ENCODE measurements at regions not wholly inside any gene's neighbourhood (a gene's known extent, or its start where the extent isn't known, plus 50 kb on each side); places are given as distances from the start of the nearest gene placed in this dataset.

- TF ChIP-seq EZH2 (IDR thresholded peaks at IDR 0.05; ENCODE audit: low read depth) (no peak), CTCF (conservative IDR thresholded peaks at IDR 0.05) (no peak)
Observed at GRCh38 chr7:96388620-96389383, 66.9 kb upstream of the SLC25A13 start.

Data from PC-9 (cell line).